Omental fat pad (tissue), 3 donors: ENCODE measurements at regions not wholly inside any gene's neighbourhood (a gene's known extent, or its start where the extent isn't known, plus 50 kb on each side); places are given as distances from the start of the nearest gene placed in this dataset.

Source experiments
- ATAC-seq: fragments of 150-250 bp; one replicate; pipeline ENCODE4 v1.9.1; 2016; ENCODE audit warnings: mild to moderate bottlenecking, moderate library complexity; ENCODE audit not compliant: low FRiP score
- DNase-seq: peaks from one replicate; pipeline ENCODE4 v3.0.0-alpha.2; 2019; ENCODE audit warnings: low spot score
- TF ChIP-seq, protein P1 (sequence below), 3 donors: fragments of 450-650 bp; IDR thresholded peaks; one replicate each; pipeline ENCODE4 v1.5.1; 2016 to 2017; ENCODE audit warnings: antibody characterized with exemption in 3 of 3, mild to moderate bottlenecking in 3 of 3, moderate library complexity in 2 of 3

GRCh38 chr10:81679291-81679690, 195.7 kb upstream of the NRG3 start:
- TF ChIP-seq, protein P1, sequence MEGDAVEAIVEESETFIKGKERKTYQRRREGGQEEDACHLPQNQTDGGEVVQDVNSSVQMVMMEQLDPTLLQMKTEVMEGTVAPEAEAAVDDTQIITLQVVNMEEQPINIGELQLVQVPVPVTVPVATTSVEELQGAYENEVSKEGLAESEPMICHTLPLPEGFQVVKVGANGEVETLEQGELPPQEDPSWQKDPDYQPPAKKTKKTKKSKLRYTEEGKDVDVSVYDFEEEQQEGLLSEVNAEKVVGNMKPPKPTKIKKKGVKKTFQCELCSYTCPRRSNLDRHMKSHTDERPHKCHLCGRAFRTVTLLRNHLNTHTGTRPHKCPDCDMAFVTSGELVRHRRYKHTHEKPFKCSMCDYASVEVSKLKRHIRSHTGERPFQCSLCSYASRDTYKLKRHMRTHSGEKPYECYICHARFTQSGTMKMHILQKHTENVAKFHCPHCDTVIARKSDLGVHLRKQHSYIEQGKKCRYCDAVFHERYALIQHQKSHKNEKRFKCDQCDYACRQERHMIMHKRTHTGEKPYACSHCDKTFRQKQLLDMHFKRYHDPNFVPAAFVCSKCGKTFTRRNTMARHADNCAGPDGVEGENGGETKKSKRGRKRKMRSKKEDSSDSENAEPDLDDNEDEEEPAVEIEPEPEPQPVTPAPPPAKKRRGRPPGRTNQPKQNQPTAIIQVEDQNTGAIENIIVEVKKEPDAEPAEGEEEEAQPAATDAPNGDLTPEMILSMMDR (IDR thresholded peaks at IDR 0.05): no peak
- no peak for ATAC-seq
- no peak for DNase-seq

DNA sequence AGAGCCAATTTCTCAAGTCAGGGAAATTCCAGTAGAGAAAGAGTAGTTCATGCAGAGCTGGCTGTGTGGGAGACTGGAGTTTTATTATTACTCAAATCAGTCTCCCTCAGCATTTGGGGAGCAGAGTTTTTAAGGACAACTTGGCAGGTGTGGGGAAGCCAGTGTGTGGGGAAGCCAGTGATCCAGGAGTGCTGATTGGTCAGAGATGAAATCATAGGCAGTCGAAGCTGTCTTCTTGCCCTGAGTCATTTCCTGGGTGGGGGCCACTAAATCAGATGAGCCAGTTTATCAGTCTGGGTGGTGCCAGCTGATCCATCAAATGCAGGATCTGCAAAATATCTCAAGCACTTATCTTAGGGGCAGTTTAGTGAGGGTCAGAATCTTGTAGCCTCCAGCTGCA, 194.6 kb upstream of the NRG3 start:
- no peak for ATAC-seq
- TF ChIP-seq, protein P1 (IDR thresholded peaks at IDR 0.05): no peak

GRCh38 chr10:81688459-81688858, 186.5 kb upstream of the NRG3 start:
- DNase-seq: no peak
- no peak for ATAC-seq
- TF ChIP-seq, protein P1 (IDR thresholded peaks at IDR 0.05): no peak

More for the DNA sequence above, 194.6 kb upstream of the NRG3 start:
- DNase-seq: no peak

DNA sequence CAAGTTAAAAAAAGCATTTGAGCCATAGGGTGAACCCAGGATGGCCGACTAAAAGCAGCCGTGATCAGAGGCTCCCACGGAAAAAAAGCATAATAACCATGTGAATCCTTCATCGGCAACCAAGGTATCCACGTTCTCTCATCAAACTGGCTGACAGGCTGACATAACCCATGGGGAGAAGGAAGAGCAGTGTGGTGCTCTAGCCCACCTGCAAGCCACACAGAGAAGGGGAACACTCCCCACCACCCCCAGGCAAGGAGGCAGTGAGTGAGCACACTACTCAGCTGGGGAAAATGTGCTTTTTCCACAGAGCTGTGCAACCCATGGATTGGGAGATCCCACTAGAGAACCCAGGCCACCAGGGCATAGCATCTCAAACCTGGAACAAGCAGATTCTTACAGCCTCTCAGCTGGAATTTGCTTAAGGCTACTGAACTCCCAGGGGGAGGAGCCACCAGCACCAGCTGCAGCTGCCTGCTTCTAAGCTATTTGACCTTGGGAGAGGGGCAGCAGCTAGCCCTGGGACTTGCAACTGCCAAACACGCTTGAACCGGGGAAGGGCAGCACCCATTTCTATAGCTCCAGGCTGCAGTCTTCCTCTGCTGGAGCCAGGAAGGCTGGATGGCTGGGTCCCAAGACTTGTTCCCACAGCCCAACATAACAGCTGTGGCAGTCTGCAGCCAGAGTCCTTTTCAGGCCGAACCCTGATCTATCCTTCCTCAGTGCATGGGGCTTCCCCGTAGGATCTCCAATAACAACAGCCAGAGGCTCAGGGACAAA, 178.2 kb upstream of the NRG3 start:
- TF ChIP-seq, protein P1 (IDR thresholded peaks at IDR 0.05): no peak
- ATAC-seq (no peak), DNase-seq (no peak)

GRCh38 chr10:81704596-81704995, 170.4 kb upstream of the NRG3 start:
- no peak for ATAC-seq
- TF ChIP-seq, protein P1 (IDR thresholded peaks at IDR 0.05): no peak
- DNase-seq: no peak

DNA sequence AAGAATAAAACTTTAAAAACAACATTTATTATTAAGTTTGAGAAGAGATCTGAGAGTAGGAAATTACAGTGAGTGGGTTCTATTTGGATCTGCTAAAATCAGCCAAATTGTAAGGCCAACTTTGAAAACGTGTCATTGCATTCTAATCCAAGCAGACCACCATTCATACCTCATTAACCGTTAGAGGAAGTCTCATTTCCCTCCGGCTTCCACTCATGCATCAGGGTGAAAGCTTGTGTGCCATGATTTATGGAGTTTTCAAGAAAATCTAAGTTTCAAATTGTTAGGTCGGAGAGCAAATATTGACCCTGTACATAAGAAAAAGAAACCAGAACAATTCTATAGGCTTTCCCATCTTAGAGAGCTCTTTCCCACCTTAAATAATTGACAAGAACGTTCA, 166.6 kb upstream of the NRG3 start:
- DNase-seq (no peak), ATAC-seq (no peak)
- TF ChIP-seq, protein P1 (IDR thresholded peaks at IDR 0.05): no peak

- TF ChIP-seq, protein P1 (IDR thresholded peaks at IDR 0.05): no peak
- ATAC-seq: no peak
- DNase-seq: no peak
Observed at GRCh38 chr10:81708929-81709328, 166.1 kb upstream of the NRG3 start.
